GM19372 (cell line): ENCODE measurements at regions not wholly inside any gene's neighbourhood (a gene's known extent, or its start where the extent isn't known, plus 50 kb on each side); places are given as distances from the start of the nearest gene placed in this dataset.

ENCODE experiments used
- ATAC-seq: cut with Tn5 transposase; IDR thresholded peaks from one replicate; pipeline ENCODE4 v1.9.1; 2021; ENCODE audit warnings: mild to moderate bottlenecking, low read depth, moderate library complexity; ENCODE audit not compliant: unreplicated experiment

DNA sequence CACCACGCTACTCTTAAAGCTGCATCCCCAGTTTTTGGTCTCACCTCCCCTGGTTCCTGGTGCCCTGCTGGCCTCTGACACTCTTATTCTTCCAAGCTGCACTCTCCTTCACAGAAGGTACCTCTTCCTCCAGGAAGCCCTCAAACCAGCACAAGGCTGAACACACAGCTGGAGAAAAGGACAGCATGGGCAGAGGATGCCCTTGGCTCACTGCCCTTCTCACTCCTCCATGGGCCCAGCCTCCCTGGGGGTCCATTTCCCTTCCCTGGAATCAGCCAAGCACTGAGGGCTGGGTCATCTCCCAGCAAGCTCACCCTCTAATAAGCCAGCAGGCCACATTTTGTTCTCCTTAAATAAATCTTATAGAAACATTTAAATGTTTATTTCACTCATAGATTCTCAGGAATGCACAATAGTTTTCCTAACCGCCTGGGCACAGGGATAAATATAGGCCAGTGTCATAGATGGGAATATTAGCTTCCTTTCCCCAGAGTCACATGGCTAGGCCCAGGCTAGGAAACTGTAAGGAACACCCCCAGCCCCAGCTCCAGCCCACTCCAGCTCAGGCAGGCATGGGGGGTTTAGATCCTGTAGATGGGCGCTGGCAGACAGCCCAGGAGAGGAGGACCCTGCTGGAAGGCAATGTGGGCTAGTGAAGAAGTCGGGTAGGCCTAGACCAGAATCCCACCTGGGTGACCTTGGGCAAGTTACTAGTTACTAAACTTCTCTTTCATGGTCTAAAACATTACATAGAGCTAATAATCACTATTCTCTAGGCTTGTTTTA lies 51.5 kb downstream of the IRAG1 start:
- ATAC-seq = peak; percentile 26

DNA sequence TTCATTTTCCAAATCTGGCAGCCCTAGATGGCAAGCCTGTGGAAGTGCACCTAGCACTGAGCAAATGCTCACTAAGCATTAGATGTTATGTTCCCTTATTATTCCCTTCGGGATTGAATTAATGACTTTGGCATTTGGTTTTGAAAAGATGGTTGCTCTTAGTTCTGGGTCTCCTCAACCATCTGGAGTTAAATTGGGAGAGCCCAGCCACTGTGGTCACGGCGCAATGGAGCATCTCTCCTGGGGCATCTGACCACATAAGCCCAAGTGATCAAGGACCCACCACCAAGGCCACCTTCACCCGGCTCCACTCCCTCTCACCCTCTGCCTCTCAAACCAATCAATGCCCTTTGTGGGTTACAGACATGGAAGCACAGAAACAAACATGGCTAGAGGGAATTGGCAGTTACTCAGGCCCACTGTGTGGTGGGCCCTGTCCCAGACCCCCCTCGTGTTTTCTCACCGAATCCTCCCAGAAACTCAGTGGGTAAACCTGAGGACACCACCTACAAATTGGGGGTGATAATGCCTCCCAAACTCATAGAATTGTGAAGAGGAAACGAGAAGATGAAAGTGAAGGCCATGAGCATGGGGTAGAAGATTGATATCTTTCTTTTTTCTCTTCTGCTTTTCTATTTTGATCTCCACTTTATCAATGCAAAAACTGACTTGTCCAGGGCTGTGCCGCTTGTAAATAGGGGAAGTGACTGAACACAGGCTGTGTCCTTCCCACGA lies 52.2 kb downstream of the IRAG1 start:
- ATAC-seq = peak; percentile 87

DNA sequence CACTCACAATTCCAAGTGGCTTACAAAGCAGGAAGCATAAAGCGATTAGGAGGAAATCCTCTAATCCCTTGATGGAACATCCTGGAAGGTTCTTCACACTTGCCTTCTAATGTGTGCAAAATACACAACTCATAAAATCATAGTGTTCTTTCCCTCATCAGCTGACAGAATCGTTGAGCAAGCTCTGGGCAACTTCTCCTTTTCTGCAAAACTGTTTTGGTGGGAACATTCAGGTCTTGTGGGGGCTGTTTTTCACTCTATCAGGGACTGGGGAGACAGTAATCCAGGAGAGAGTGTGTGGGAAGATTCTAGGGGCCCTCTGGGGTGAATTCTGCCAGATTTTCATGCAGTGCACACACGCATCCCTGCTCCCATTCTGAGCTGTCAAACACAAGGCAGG lies 53.2 kb downstream of the IRAG1 start:
- no peak for ATAC-seq

DNA sequence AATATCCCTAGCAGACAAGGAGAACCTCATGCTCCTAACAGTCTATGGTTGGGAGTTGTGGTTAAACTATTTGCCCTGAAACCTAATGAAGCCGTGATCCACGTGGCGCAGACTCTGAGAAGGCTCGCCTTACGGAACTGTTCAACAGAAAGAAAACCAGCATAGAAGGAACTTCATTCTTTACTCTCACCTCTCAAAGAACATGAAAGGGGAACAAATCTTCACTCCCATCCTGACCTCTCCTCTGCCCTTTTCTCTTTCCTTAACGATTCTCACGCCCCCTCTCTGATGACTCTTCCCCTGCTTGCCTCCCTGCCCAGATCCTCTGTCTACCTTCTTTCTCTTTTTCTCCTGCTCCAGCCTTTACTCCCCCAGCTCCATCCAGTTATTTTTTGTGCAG lies 54.2 kb downstream of the IRAG1 start:
- no peak for ATAC-seq

DNA sequence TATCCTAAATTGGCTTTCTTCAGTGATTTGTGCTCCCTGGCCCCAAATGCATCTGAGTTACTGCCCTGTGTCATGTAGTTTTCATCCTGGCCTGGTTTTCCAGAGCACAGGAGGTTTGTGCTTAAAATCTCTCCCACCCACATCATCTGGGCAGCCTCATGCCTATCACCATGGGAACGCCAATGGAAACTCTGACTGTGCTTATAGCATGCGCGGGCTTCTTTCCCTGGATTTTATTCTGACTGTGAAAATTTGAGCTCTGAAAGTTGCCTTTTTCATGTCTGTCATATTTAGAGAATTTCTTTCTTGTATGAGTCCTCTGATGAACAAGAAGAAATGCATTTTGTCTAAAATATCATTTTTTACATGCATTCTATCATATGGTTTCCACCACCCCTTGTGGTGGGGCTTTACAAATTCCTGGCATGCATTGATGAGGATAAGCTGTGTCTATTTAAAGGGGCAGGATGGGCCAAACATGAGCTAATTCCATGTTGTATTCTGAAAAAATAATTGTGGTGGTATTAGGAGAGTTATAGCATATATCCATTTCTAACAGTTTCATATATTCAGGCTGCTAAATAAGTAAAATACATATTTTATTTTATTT lies 55.1 kb downstream of the IRAG1 start:
- no peak for ATAC-seq

GRCh38 chr11:10637731-10638151 lies 55.8 kb downstream of the IRAG1 start:
- ATAC-seq = no peak

- ATAC-seq = no peak
Observed at GRCh38 chr11:10634407-10634806, 59.1 kb downstream of the IRAG1 start.

- ATAC-seq = no peak
Observed at GRCh38 chr11:10633261-10633660, 60.3 kb downstream of the IRAG1 start.

GRCh38 chr11:10632483-10632882 lies 61.1 kb downstream of the IRAG1 start:
- no peak for ATAC-seq

GRCh38 chr11:10631761-10632160 lies 61.8 kb downstream of the IRAG1 start:
- no peak for ATAC-seq

DNA sequence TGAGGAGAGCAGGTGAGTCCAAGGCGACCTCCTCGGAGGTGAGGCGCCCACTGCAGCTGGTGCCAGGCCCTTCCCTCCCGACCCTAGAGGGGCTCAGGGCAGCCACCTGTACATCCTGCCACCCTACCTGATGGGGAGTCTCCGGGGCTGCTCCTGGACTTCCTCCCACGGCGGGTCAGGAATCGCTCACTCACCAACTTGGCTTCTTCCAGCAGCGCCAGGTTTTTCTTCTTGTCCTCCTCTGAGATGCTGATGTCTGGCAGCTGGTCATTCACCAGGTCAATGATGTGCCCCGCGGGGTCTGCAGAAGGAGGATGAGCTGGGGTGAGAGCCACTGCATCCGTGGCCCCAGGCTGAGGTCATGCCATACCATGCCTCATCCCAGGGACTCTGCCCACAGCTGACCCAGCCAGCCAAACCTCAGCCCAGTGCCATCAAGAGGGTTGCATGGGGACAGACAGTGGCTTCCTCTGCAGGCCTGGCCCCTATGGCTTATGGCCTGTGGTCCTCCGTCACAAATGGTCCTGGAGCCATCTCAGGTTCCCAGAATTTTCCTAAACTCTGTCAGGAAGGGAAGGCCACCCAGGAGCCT lies 61.0 kb upstream of the LYVE1 start:
- ATAC-seq = no peak

DNA sequence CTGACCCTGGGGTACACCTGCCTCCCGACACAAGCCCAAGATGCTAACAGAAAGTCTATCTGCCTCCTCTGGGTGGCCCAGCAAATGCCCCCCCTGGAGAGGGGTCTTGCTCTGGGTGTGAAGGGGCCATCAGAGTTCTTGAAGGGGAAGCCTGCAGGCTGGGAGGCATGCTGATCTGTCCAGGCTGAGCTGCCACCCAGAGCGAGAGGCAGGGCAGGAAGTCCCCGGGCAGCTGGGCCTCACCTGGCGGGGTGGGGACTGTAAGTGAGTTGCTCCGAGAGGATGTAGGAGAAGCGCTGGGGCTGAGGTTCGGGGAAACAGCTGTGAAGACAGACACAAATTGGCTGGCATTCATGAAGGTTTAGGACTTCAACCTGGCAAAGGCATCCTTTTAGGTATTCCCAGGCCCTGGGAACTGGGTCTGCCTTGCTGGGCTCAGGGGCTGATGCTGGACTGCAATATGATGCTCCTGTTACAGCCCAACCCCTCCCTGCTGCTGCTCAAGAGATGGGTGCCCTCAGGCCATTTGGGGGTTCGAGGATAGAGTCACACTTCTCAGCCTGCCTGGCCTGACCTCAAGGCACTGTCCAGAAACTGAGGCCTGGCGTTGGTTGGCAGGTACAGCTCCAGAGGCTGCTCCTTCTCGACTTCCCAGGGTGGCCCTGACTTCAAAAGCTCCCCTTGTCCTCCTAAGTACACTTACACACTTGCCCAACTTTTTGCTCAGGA lies 60.2 kb upstream of the LYVE1 start:
- ATAC-seq = no peak

DNA sequence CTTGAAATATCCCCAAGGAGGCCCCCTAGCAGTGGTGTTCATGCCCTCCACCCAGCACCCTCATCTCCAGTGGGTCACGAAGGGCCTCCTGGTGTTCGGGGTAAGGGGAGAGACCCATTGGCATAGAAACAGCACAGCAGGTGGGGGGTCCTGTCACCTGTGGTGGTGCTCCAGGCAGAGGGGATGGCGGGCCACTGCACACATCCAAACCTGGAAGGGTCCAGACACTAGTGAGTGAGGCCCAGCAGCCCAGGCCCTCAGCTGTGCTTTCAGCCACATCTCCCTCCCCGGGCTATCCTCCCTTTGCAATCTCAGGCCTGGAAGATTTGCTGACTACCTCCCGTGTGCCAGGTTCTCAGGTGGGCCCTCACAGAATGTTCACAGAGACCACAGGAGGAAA lies 59.4 kb upstream of the LYVE1 start:
- no peak for ATAC-seq

- ATAC-seq = no peak
Observed at GRCh38 chr11:10627291-10627690, 58.8 kb upstream of the LYVE1 start.

- no peak for ATAC-seq
Observed at GRCh38 chr11:10625982-10626311, 57.5 kb upstream of the LYVE1 start.

DNA sequence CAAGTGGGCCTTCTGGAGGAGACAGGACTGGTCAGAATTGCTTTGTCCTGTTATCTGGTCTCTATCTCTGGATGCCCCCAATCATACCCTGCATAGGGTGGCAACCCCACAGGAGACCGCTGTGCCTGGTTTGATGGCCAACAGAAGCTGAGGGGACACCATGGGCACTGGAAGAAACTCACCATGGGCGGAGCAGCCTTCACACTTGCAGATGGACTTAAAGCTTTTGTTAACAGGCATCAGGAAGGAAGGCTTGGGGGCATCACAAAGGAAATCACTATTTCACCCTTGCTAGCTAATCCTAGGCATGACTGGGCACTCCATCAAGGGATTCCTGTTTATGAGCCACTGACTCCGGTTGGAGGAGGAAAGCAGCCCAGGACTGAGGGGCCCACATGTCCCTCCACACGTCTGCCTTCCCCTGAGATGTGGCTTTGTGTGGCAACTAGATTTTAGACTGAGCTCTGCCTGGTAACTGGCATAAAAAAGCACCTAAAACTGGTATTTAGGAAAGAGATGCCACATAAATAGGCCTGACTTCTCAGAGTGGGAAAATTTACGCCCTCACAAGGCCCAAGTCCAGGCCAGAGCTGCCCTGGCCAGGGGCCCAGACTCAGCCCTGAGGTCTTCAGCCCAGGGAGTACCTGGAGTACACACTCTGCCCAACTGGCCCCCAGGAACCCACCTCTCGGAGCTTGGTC lies 57.0 kb upstream of the LYVE1 start:
- no peak for ATAC-seq

- no peak for ATAC-seq
Observed at GRCh38 chr11:10623797-10624761, 55.6 kb upstream of the LYVE1 start.

- no peak for ATAC-seq
Observed at GRCh38 chr11:10622957-10623791, 54.7 kb upstream of the LYVE1 start.
